Endothelial cell of umbilical vein (primary cell): ENCODE measurements at regions not wholly inside any gene's neighbourhood (a gene's known extent, or its start where the extent isn't known, plus 50 kb on each side); places are given as distances from the start of the nearest gene placed in this dataset.

Experiments used
- BruUV-seq: library from RNA; stranded (reverse); fragments of 400-500 nt; replicated peaks from 2 replicates; lab custom pipeline; 2021; lab: Mats Ljungman, UMichigan
- CTCF ChIA-PET: fragments of 300-600, 350-600 bp; sonication (Branson Sonifier 250); formaldehyde crosslinking; loops from one replicate; lab custom pipeline; 2021; ENCODE audit warnings: antibody characterized with exemption, inconsistent platforms; lab: Charles Lee
- POLR2A ChIA-PET: fragments of 300-600, 350-600 bp; sonication (Branson Sonifier 250); formaldehyde crosslinking; loops from one replicate; lab custom pipeline; 2021; ENCODE audit warnings: antibody characterized with exemption, inconsistent platforms; lab: Charles Lee
- DNase-seq: peaks from one replicate; pipeline ENCODE4 v3.0.0-alpha.2; 2011; ENCODE audit warnings: low read depth, low spot score
- FAIRE-seq: peaks from 2 replicates; lab custom pipeline; 2011; peaks lifted over from hg19 to GRCh38; lab: Jason Lieb, UNC
- H2AFZ ChIP-seq: 2 replicates; pipeline ENCODE4 v1.6.0; 2012; ENCODE audit warnings: low read depth, low read length, control low read depth, inconsistent platforms
- H3K27ac ChIP-seq: 2 replicates; pipeline ENCODE4 v1.5.1; 2011; ENCODE audit warnings: low read depth, mild to moderate bottlenecking, control low read depth, low read length, moderate library complexity; ENCODE audit not compliant: insufficient read depth
- H3K27me3 ChIP-seq, 2 experiments: 2 replicates each; pipeline versions ENCODE4 v1.6.0 to v1.6.1; 2011; ENCODE audit warnings: low read length in 2 of 2, mixed read lengths in 1 of 2; ENCODE audit not compliant: control insufficient read depth in 2 of 2, insufficient read depth in 2 of 2
- H3K36me3 ChIP-seq, 2 experiments: 2 replicates in 1 of 2; 3 replicates in 1 of 2; pipeline ENCODE4 v1.5.1; 2011; ENCODE audit warnings: low read length in 2 of 2, mild to moderate bottlenecking in 1 of 2, moderate library complexity in 1 of 2; ENCODE audit not compliant: control insufficient read depth in 2 of 2, insufficient read depth in 2 of 2; ENCODE audit errors: extremely low read depth in 1 of 2
- H3K4me1 ChIP-seq: 3 replicates; pipeline ENCODE4 v1.5.1; 2011; ENCODE audit warnings: mild to moderate bottlenecking, low read length; ENCODE audit not compliant: control insufficient read depth, insufficient read depth; ENCODE audit errors: extremely low read depth
- H3K4me2 ChIP-seq: 2 replicates; pipeline ENCODE4 v1.6.1; 2011; ENCODE audit warnings: low read length, control low read depth, mixed read lengths; ENCODE audit not compliant: insufficient read depth
- H3K4me3 ChIP-seq, 3 experiments: fragments of 200-600 bp in 1 of 3; sonication (generic), shearing (Covaris generic) in 1 of 3; replicated peaks in 1 of 3; 2 replicates each; pipeline ENCODE4 v1.5.1; 2011 to 2016; ENCODE audit warnings: control low read depth in 3 of 3, low read length in 3 of 3, mild to moderate bottlenecking in 2 of 3, inconsistent platforms in 1 of 3, low read depth in 1 of 3, moderate library complexity in 1 of 3; ENCODE audit not compliant: insufficient read depth in 1 of 3
- H3K79me2 ChIP-seq: 2 replicates; pipeline ENCODE4 v1.6.0; 2012; ENCODE audit warnings: low read length, inconsistent platforms; ENCODE audit not compliant: control insufficient read depth, insufficient read depth
- H3K9ac ChIP-seq: replicated peaks from 2 replicates; pipeline ENCODE3; 2011; ENCODE audit warnings: low read length, control low read depth; ENCODE audit not compliant: insufficient read depth; ENCODE audit errors: extremely low read depth
- H3K9me1 ChIP-seq: replicated peaks from 3 replicates; pipeline ENCODE4 v1.6.0; 2011; ENCODE audit warnings: mild to moderate bottlenecking, low read length; ENCODE audit not compliant: control insufficient read depth, insufficient read depth; ENCODE audit errors: extremely low read depth
- H3K9me3 ChIP-seq: replicated peaks from 2 replicates; pipeline ENCODE4 v1.5.1; 2012; ENCODE audit warnings: low read length, inconsistent platforms; ENCODE audit not compliant: control insufficient read depth, insufficient read depth
- H4K20me1 ChIP-seq: replicated peaks from 2 replicates; pipeline ENCODE3; 2011; ENCODE audit warnings: mild to moderate bottlenecking, low read length; ENCODE audit not compliant: control insufficient read depth, insufficient read depth; ENCODE audit errors: extremely low read depth
- CTCF ChIP-seq, 2 donors: IDR thresholded peaks; 1 replicate in 1 of 2; 2 replicates in 1 of 2; pipeline ENCODE4 v1.5.1; 2011; ENCODE audit warnings: low read length in 2 of 2, mild to moderate bottlenecking in 2 of 2, moderate library complexity in 2 of 2, control low read depth in 1 of 2, inconsistent platforms in 1 of 2, low read depth in 1 of 2; ENCODE audit not compliant: insufficient read depth in 1 of 2; ENCODE audit errors: extremely low read depth in 1 of 2
- EZH2 ChIP-seq: IDR thresholded peaks from 2 replicates; pipeline ENCODE4 v1.6.1; 2012; ENCODE audit warnings: borderline replicate concordance, low read depth, mild to moderate bottlenecking, moderate library complexity, low read length, inconsistent platforms; ENCODE audit not compliant: severe bottlenecking
- FOS ChIP-seq: IDR thresholded peaks from 2 replicates; pipeline ENCODE4 v1.6.1; 2011; ENCODE audit warnings: mild to moderate bottlenecking, low read length, moderate library complexity, borderline replicate concordance; ENCODE audit not compliant: insufficient read depth
- GATA2 ChIP-seq: IDR thresholded peaks from 2 replicates; pipeline ENCODE4 v1.7.0; 2011; ENCODE audit warnings: low read depth, mild to moderate bottlenecking, moderate library complexity, mixed read lengths, low read length; ENCODE audit not compliant: insufficient read length, insufficient read depth
- JUN ChIP-seq: IDR thresholded peaks from 2 replicates; pipeline ENCODE4 v1.6.1; 2011; ENCODE audit warnings: borderline replicate concordance, low read depth; ENCODE audit not compliant: insufficient read length, insufficient read depth
- MAX ChIP-seq: IDR thresholded peaks from 2 replicates; pipeline ENCODE4 v1.6.1; 2011; ENCODE audit not compliant: insufficient read depth, insufficient read length
- MYC ChIP-seq: IDR thresholded peaks from one replicate; pipeline ENCODE4 v1.6.1; 2011; ENCODE audit warnings: mild to moderate bottlenecking, low read depth, low read length
- POLR2A ChIP-seq: IDR thresholded peaks from 2 replicates; pipeline ENCODE4 v1.6.1; 2012; ENCODE audit warnings: low read depth, mild to moderate bottlenecking, control low read depth, low read length
- POLR2AphosphoS5 ChIP-seq: IDR thresholded peaks from 2 replicates; pipeline ENCODE4 v1.6.1; 2012; ENCODE audit warnings: low read depth, mild to moderate bottlenecking, control low read depth, low read length, moderate library complexity; ENCODE audit not compliant: insufficient read depth
- dilution Hi-C: fragments of 300-500 bp; cut with MboI; formaldehyde crosslinking; loops from one replicate; pipeline ENCODE4 v1.15.0; 2019; ENCODE audit warnings: low sequenced_read_pairs; ENCODE audit not compliant: extremely low pct_ligation_motif_present
- intact Hi-C: fragments of 100-400 bp; cut with micrococcal nuclease; formaldehyde crosslinking; loops from one replicate; pipeline ENCODE4 v1.10.0; 2022

GRCh38 chrX:109252789-109253188 is 229.1 kb downstream of the GUCY2F start:
- Histone ChIP-seq H3K9me3 (no peaks in the 10 kb centered on the region), H3K79me2 (no peaks in the 10 kb centered on the region), H4K20me1 (no peaks in the 10 kb centered on the region), H3K4me1 (no peaks in the 10 kb centered on the region), H3K9ac (no peak overlapping the region), H2AFZ (no peak overlapping the region), H3K4me2 (no peak overlapping the region), H3K4me3 (no peak overlapping the region), H3K27ac (no peak overlapping the region), H3K27me3 (no peaks in the 10 kb centered on the region), H3K9me1 (no peaks in the 10 kb centered on the region), H3K36me3 (no peaks in the 10 kb centered on the region)
- CTCF ChIA-PET, result no interaction called here
- dilution Hi-C loops, result no loop called here
- BruUV-seq, result no TSS peak
- intact Hi-C loops, result no loop called here
- TF ChIP-seq GATA2 (no peak), FOS (no peak), MYC (no peak), EZH2 (no peak), CTCF (IDR thresholded peaks at IDR 0.05; ENCODE audit: extremely low read depth in 1 of 2, insufficient read depth in 1 of 2, low read depth in 1 of 2, low read length in 2 of 2) (no peak), JUN (no peak), POLR2A (no peak), POLR2AphosphoS5 (no peak), MAX (no peak)
- no peak for FAIRE-seq
- DNase-seq, result no peak
- POLR2A ChIA-PET, result no interaction called here
